AG10803 (cell line): ENCODE measurements at regions not wholly inside any gene's neighbourhood (a gene's known extent, or its start where the extent isn't known, plus 50 kb on each side); places are given as distances from the start of the nearest gene placed in this dataset.

ENCODE experiments used
- DNase-seq: peaks from one replicate; pipeline ENCODE4 v3.0.0; 2010; ENCODE audit warnings: low read depth
- H3K4me3 ChIP-seq: 2 replicates; pipeline ENCODE4 v1.5.1; 2011; ENCODE audit warnings: mild to moderate bottlenecking, low read length, control low read depth
- CTCF ChIP-seq: conservative IDR thresholded peaks from 2 replicates; pipeline ENCODE4 v1.5.1; 2011; ENCODE audit warnings: mild to moderate bottlenecking, low read length, control low read depth, inconsistent platforms

DNA sequence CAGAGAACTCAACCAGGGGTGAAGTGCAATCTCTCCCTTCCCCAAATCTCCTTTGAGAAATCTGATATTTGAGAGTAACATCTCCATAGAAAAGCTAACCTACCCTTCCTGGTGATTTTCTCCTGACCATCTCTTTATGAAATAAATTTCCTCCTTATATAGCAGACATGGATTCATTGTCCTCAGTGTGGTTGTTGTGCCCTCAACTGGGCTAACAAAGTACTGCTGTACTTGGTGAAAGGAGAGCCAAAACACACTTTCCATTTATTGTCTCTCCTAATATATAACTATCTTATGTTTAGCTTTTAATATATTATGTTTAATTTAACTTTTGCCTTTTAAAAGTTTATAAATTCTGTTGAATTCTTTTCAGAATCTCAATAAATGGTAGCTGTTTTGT lies 65.1 kb upstream of the SLCO1B1 start:
- no peak for TF ChIP-seq CTCF
- H3K4me3 ChIP-seq, result no peak overlapping the region
- no peak for DNase-seq

DNA sequence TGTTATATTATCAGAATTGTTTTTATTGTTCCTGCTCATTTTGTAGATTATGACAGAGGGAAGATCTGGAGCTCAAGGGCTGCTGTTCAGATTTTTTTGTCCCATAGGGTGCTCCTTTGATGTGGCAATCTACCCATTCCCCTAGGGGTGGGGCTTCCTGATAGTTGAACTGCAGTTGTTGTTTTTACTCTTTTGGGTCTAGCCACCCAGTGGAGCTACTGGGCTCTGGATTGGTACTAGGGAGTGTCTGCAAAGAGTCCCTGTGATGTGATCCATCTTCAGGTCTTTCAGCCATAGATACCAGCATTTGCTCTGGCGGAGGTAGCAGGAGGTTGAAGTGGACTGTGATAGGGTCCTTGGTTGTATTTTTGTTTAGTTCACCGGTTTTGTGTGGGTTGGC lies 57.9 kb upstream of the SLCO1B1 start:
- H3K4me3 ChIP-seq, result no peak overlapping the region
- DNase-seq, result no peak
- TF ChIP-seq CTCF, result no peak

DNA sequence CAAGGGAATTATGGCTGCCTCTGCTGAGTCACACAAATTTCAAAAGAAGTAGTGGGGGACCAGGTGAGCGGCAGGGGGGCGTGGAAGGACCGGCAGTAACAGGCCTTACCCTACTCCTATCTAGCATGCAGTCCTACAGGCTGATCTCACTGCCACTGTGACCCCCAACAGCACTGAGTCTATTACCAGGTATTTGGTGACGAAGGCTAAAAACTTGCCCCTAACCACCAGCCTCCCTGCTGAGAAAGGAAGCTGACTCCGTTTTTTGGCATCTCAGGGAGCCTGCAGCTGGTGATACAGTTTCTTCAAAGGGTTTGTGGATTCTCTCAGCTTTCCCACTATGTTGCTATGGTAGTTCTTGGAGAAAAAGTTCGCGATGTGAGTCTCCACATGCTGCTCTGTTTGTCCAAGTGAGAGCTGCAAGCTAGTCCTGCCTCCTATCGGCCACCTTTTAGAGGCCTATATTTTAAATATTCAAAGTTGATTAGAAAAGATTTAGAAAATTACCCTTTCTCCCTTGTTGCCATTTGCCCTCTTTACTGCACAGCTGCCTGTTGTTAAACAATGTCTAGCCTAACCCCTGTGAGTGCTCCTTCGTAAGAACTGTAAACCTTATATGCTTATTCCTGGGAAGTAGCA lies 57.1 kb upstream of the SLCO1B1 start:
- peak; percentile 12 for DNase-seq
- no peak for TF ChIP-seq CTCF
- no peak overlapping the region for H3K4me3 ChIP-seq
